H9 (cell line): ENCODE measurements at regions not wholly inside any gene's neighbourhood (a gene's known extent, or its start where the extent isn't known, plus 50 kb on each side); places are given as distances from the start of the nearest gene placed in this dataset.

Experiments
- DNase-seq: peaks from one replicate; pipeline ENCODE4 v3.0.0-alpha.2; 2017
- H2AFZ ChIP-seq: one replicate; pipeline ENCODE4 v1.6.1; 2013; ENCODE audit warnings: mild to moderate bottlenecking, low read length, control low read depth, moderate library complexity
- H2AK5ac ChIP-seq: 2 replicates; pipeline ENCODE4 v1.6.1; 2013; ENCODE audit warnings: low read length, control low read depth, mixed read lengths; ENCODE audit not compliant: insufficient read length
- H2BK120ac ChIP-seq: one replicate; pipeline ENCODE4 v1.6.1; 2013; ENCODE audit warnings: low read depth, mild to moderate bottlenecking, low read length, control low read depth, inconsistent platforms; ENCODE audit not compliant: poor library complexity, severe bottlenecking
- H2BK12ac ChIP-seq: 2 replicates; pipeline ENCODE4 v1.6.1; 2013; ENCODE audit warnings: low read length, control low read depth, mixed read lengths, low read depth; ENCODE audit not compliant: insufficient read length
- H2BK15ac ChIP-seq: 2 replicates; pipeline ENCODE4 v1.6.1; 2013; ENCODE audit warnings: low read depth, low read length, control low read depth
- H2BK20ac ChIP-seq: one replicate; pipeline ENCODE4 v1.6.1; 2013; ENCODE audit warnings: low read depth, mild to moderate bottlenecking, low read length, control low read depth, inconsistent platforms; ENCODE audit not compliant: poor library complexity, severe bottlenecking
- H2BK5ac ChIP-seq: 2 replicates; pipeline ENCODE4 v1.6.1; 2013; ENCODE audit warnings: low read length, control low read depth, mixed read lengths; ENCODE audit not compliant: insufficient read length
- H3K14ac ChIP-seq: 2 replicates; pipeline ENCODE4 v1.6.1; 2013; ENCODE audit warnings: low read length, control low read depth; ENCODE audit not compliant: insufficient read depth
- H3K18ac ChIP-seq: 2 replicates; pipeline ENCODE4 v1.6.1; 2013; ENCODE audit warnings: low read depth, mild to moderate bottlenecking, mixed read lengths, low read length, control low read depth; ENCODE audit not compliant: insufficient read length
- H3K23ac ChIP-seq: 2 replicates; pipeline ENCODE4 v1.6.1; 2013; ENCODE audit warnings: low read length, control low read depth, mixed read lengths, low read depth; ENCODE audit not compliant: insufficient read length
- H3K23me2 ChIP-seq: 2 replicates; pipeline ENCODE4 v1.6.1; 2013; ENCODE audit warnings: low read depth, mild to moderate bottlenecking, mixed read lengths, low read length, control low read depth; ENCODE audit not compliant: insufficient read length, poor library complexity, severe bottlenecking
- H3K27ac ChIP-seq: 2 replicates; pipeline ENCODE4 v1.5.1; 2013; ENCODE audit warnings: low read length, control low read depth, mixed read lengths, low read depth; ENCODE audit not compliant: insufficient read length
- H3K27me3 ChIP-seq: 2 replicates; pipeline ENCODE4 v1.6.1; 2013; ENCODE audit warnings: low read length, control low read depth, inconsistent platforms; ENCODE audit not compliant: insufficient read depth
- H3K4ac ChIP-seq: 2 replicates; pipeline ENCODE4 v1.6.1; 2013; ENCODE audit warnings: low read depth, mild to moderate bottlenecking, control low read depth, inconsistent platforms, low read length, moderate library complexity
- H3K4me1 ChIP-seq: 2 replicates; pipeline ENCODE4 v1.6.1; 2013; ENCODE audit warnings: low read length, control low read depth, inconsistent platforms; ENCODE audit not compliant: insufficient read depth
- H3K4me2 ChIP-seq: 2 replicates; pipeline ENCODE4 v1.6.1; 2013; ENCODE audit warnings: low read length, control low read depth, mixed read lengths; ENCODE audit not compliant: insufficient read length, insufficient read depth
- H3K56ac ChIP-seq: 2 replicates; pipeline ENCODE4 v1.6.1; 2013; ENCODE audit warnings: low read depth, mild to moderate bottlenecking, mixed read lengths, low read length, control low read depth; ENCODE audit not compliant: insufficient read length
- H3K79me1 ChIP-seq: 2 replicates; pipeline ENCODE4 v1.6.1; 2013; ENCODE audit warnings: low read depth, mild to moderate bottlenecking, moderate library complexity, low read length, control low read depth, inconsistent platforms; ENCODE audit not compliant: insufficient read depth, poor library complexity, severe bottlenecking
- H3K79me2 ChIP-seq: 2 replicates; pipeline ENCODE4 v1.6.1; 2013; ENCODE audit warnings: low read length, control low read depth, inconsistent platforms; ENCODE audit not compliant: insufficient read depth
- H3K9ac ChIP-seq: 2 replicates; pipeline ENCODE4 v1.6.1; 2013; ENCODE audit warnings: low read length, control low read depth, mixed read lengths; ENCODE audit not compliant: insufficient read length; ENCODE audit errors: extremely low read depth
- H3K9me3 ChIP-seq: one replicate; pipeline ENCODE4 v1.6.1; 2013; ENCODE audit warnings: low read depth, low read length, inconsistent platforms; ENCODE audit not compliant: control insufficient read depth
- H3T11ph ChIP-seq: one replicate; pipeline ENCODE4 v1.6.1; 2013; ENCODE audit warnings: mild to moderate bottlenecking, low read length, control low read depth, inconsistent platforms
- H4K20me1 ChIP-seq: one replicate; pipeline ENCODE4 v1.6.1; 2013; ENCODE audit not compliant: control insufficient read depth, insufficient read length, insufficient read depth
- H4K5ac ChIP-seq: 2 replicates; pipeline ENCODE4 v1.6.1; 2013; ENCODE audit warnings: low read depth, mild to moderate bottlenecking, mixed read lengths, low read length, control low read depth; ENCODE audit not compliant: insufficient read length
- H4K8ac ChIP-seq: replicated peaks from 2 replicates; pipeline ENCODE4 v1.6.1; 2013; ENCODE audit warnings: low read length, control low read depth, mixed read lengths, low read depth; ENCODE audit not compliant: insufficient read length
- H4K91ac ChIP-seq: 2 replicates; pipeline ENCODE4 v1.6.1; 2013; ENCODE audit warnings: low read depth, mild to moderate bottlenecking, moderate library complexity, mixed read lengths, low read length, control low read depth; ENCODE audit not compliant: insufficient read length
- H3K27ac Mint-ChIP-seq, 3 experiments: 2 replicates in 2 of 3; 3 replicates in 1 of 3; pipeline ENCODE4 v1.8.0; 2020 to 2021; ENCODE audit warnings: mixed read lengths in 3 of 3, mild to moderate bottlenecking in 1 of 3, moderate library complexity in 1 of 3
- H3K27me3 Mint-ChIP-seq: 2 replicates; pipeline ENCODE4 v1.8.0; 2021; ENCODE audit warnings: low read depth, mild to moderate bottlenecking, moderate library complexity, mixed read lengths
- H3K36me3 Mint-ChIP-seq, 3 experiments: 2 replicates in 2 of 3; 3 replicates in 1 of 3; pipeline ENCODE4 v1.8.0; 2020 to 2021; ENCODE audit warnings: low read depth in 3 of 3, mixed read lengths in 3 of 3; ENCODE audit not compliant: insufficient read depth in 1 of 3
- H3K4me1 Mint-ChIP-seq, 2 experiments: 2 replicates each; pipeline ENCODE4 v1.8.0; 2020; ENCODE audit warnings: mixed read lengths in 2 of 2
- H3K4me3 Mint-ChIP-seq, 2 experiments: 2 replicates in 1 of 2; 3 replicates in 1 of 2; pipeline ENCODE4 v1.8.0; 2020 to 2021; ENCODE audit warnings: mild to moderate bottlenecking in 2 of 2, mixed read lengths in 2 of 2, moderate library complexity in 1 of 2
- H3K9me3 Mint-ChIP-seq, 2 experiments: 2 replicates in 1 of 2; 3 replicates in 1 of 2; pipeline ENCODE4 v1.8.0; 2020; ENCODE audit warnings: mild to moderate bottlenecking in 2 of 2, mixed read lengths in 2 of 2, moderate library complexity in 1 of 2
- WGBS: extraction: QIAGEN DNeasy Blood & Tissue Kit; methylation state at CpG from one replicate; pipeline ENCODE4 v1.1.7; 2013; ENCODE audit warnings: missing lambda C conversion rate, low lambda C conversion rate, mixed read lengths; ENCODE audit not compliant: insufficient read length; ENCODE audit errors: extremely low coverage; 5-methylcytosine and 5-hydroxymethylcytosine counted together
- TF ChIP-seq, protein P1 (sequence below): fragments of 200-600 bp; sonication (generic); conservative IDR thresholded peaks from 3 replicates; pipeline ENCODE4 v1.8.0; 2021; ENCODE audit warnings: antibody characterized with exemption, mild to moderate bottlenecking

DNA sequence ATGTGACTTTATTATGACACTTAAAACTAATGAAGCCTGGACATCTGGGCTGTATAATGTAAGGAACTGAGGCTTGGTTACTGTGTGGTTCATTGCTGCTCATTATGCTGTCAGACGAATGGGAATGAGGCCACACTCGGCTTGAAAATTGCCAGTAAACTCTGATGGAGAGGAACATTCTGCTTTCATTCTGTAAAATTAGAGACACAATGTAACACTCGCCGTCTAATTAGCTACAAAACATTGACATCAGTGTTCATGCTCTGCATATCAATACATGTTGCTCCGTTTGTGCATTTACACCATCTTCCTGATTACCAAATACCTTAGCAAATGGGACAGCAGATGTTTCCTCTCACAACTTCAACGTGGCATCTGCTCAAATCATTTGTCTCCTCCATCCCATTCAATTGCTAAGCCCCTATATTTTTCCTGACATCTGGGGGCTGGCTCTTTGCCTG is 133.0 kb downstream of the SLC28A3 start:
- no peak overlapping the region for H4K91ac ChIP-seq
- no peak overlapping the region for H2BK5ac ChIP-seq
- Mint-ChIP-seq H3K27me3 (peaks cover 3% of the 10 kb centered on the region), H3K9me3 (no peaks in the 10 kb centered on the region; a peak in 1 of 5 replicates), H3K27ac (no peak overlapping the region), H3K4me3 (no peak overlapping the region), H3K4me1 (peaks cover 0 to 9% of the 10 kb centered on the region in 2 experiments; a peak in 2 of 4 replicates), H3K36me3 (no peaks in the 10 kb centered on the region)
- H3K23me2 ChIP-seq = no peaks in the 10 kb centered on the region
- H3K56ac ChIP-seq = no peak overlapping the region
- no peaks in the 10 kb centered on the region for H3K4me1 ChIP-seq
- no peaks in the 10 kb centered on the region for H3K79me2 ChIP-seq
- no peaks in the 10 kb centered on the region for H3K9me3 ChIP-seq
- TF ChIP-seq, protein P1, sequence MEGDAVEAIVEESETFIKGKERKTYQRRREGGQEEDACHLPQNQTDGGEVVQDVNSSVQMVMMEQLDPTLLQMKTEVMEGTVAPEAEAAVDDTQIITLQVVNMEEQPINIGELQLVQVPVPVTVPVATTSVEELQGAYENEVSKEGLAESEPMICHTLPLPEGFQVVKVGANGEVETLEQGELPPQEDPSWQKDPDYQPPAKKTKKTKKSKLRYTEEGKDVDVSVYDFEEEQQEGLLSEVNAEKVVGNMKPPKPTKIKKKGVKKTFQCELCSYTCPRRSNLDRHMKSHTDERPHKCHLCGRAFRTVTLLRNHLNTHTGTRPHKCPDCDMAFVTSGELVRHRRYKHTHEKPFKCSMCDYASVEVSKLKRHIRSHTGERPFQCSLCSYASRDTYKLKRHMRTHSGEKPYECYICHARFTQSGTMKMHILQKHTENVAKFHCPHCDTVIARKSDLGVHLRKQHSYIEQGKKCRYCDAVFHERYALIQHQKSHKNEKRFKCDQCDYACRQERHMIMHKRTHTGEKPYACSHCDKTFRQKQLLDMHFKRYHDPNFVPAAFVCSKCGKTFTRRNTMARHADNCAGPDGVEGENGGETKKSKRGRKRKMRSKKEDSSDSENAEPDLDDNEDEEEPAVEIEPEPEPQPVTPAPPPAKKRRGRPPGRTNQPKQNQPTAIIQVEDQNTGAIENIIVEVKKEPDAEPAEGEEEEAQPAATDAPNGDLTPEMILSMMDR = no peak
- H4K5ac ChIP-seq = no peak overlapping the region
- H2AK5ac ChIP-seq = no peak overlapping the region
- WGBS = no CpG with 5 or more reads among the region's 6 CpGs
- no peak overlapping the region for H2BK12ac ChIP-seq
- H2AFZ ChIP-seq = no peak overlapping the region
- H3K4ac ChIP-seq = no peak overlapping the region
- no peak overlapping the region for H3K18ac ChIP-seq
- no peak overlapping the region for H2BK120ac ChIP-seq
- no peak overlapping the region for H2BK20ac ChIP-seq
- DNase-seq = no peak
- H3K9ac ChIP-seq = no peak overlapping the region
- no peak overlapping the region for H3T11ph ChIP-seq
- H3K27me3 ChIP-seq = no peaks in the 10 kb centered on the region
- H3K4me2 ChIP-seq = no peak overlapping the region
- no peaks in the 10 kb centered on the region for H3K79me1 ChIP-seq
- H3K27ac ChIP-seq = no peak overlapping the region
- H2BK15ac ChIP-seq = no peak overlapping the region
- no peak overlapping the region for H3K14ac ChIP-seq
- no peak overlapping the region for H3K23ac ChIP-seq
- H4K8ac ChIP-seq = no peak overlapping the region
- H4K20me1 ChIP-seq = no peaks in the 10 kb centered on the region
